NCI-H526 (cell line): ENCODE measurements at regions not wholly inside any gene's neighbourhood (a gene's known extent, or its start where the extent isn't known, plus 50 kb on each side); places are given as distances from the start of the nearest gene placed in this dataset.
"Not testable (repeated sequence)": the region's sequence is repeated elsewhere in the genome, so short reads cannot be mapped to it uniquely, and the experiment has no call there.

Experiments
- DNase-seq, 2 experiments: peaks; one replicate each; lab custom pipeline; 2025; lab: John Stamatoyannopoulos, UW

DNA sequence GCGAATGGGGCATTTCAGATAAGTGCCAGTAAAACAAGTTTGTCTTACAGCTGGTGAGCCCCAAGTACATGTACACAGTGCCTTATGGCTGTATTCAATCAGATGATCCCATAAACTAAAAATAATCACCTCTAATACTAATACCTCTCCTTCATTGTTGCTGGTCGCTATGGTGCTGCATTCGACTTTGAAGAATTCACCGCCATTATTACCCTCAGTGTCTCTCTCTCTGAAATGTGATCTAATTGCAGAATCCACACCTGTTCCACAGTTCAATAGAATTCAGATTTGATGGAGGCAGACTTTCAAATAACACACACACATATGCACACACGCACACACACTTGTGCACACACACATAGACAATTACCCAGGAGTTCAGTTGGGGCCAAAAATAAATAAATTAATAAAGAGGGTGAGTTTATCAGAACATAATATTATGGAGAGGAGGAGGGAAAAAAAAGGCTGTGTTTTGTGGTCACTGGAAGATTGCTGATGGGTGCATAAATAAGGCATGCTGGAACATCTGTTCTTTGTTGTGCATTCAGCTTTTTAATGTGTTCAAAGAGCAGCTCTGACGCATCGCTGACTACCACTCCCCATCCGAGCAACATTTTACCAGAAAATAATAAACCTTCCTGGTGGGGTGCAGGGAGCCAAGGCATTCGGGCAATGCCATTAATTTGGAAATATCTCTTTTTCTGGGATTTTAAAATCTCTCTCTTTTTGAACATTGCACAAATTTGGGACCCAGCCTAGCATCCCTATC lies 235.7 kb downstream of the SATB1 start:
- DNase-seq: no peak

- no peak for DNase-seq
These were observed 236.6 kb downstream of the SATB1 start for GRCh38 chr3:18188491-18188890.

DNA sequence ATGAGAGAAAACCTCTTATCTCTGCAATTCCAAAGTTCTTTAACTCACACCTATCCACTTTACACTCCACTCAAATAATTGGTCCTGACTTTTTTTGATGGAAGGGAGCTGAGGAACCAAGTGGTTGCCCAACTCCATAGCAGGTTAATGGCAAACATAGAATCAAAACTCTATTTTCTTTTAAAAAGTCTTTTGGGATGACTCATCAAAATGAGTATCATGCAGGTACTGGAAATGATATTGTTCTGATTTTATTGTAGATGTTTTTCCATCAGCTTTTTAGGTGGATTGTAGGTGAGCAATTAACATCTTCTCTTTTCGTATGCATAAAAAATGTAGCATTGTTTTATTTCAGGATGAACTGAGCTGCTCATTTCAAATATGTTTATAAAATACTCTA lies 239.5 kb downstream of the SATB1 start:
- DNase-seq: no peak

- not testable (repeated sequence) for DNase-seq
These were observed 242.2 kb downstream of the SATB1 start for GRCh38 chr3:18182923-18183322.

GRCh38 chr3:18179521-18179920 lies 245.6 kb downstream of the SATB1 start:
- no peak for DNase-seq

DNA sequence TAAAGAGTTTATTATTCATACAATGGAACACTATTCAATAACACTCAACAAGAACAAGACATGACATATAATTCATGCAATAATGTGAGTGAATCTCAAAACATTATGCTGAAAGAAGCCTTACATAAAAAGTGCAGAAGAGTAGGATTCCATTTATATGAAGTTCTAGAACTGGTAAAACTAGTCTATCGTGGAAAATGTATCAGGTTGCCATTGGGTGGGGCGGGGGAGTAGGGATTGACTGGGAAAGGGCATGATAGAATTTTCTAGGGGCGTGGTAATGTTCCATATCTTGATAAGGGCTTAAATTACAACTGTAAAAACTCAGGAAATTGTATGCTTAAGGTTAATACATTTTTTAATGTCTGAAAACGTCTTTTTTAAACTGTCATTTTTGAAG lies 247.9 kb downstream of the SATB1 start:
- no peak for DNase-seq

DNA sequence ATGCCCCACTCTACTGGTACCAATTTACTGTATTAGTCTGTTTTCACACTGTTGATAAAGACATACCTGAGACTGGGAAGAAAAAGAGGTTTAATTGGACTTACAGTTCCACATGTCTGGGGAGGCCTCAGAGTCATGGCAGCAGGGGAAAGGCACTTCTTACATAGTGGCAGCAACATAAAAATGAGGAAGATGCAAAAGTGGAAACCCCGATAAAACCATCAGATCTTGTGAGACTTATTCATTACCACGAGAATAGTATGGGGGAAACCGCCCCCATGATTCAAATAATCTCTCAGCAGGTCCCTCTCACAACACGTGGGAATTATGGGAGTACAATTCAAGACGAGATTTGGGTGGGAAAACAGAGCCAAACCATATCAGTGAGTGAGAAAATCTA lies 251.2 kb downstream of the SATB1 start:
- not testable (repeated sequence) for DNase-seq

DNA sequence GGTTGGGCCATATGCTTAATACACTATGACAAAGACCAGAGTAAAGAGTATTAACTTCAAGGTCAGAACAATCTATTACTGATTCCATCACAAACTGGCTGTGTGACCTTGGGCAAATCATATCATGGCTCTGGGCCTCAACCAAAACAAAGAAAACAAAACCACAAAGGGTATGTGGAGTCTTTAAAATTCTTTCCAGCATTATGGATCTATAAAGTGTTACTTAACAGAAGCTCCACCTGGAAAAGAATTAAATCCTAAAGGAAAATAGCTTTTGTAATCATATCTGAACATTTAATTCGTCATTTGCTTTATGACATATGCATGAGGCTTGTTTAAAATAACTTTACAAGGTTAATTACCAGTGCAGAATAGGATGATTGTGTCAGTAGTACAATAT lies 265.5 kb downstream of the SATB1 start:
- no peak for DNase-seq

DNA sequence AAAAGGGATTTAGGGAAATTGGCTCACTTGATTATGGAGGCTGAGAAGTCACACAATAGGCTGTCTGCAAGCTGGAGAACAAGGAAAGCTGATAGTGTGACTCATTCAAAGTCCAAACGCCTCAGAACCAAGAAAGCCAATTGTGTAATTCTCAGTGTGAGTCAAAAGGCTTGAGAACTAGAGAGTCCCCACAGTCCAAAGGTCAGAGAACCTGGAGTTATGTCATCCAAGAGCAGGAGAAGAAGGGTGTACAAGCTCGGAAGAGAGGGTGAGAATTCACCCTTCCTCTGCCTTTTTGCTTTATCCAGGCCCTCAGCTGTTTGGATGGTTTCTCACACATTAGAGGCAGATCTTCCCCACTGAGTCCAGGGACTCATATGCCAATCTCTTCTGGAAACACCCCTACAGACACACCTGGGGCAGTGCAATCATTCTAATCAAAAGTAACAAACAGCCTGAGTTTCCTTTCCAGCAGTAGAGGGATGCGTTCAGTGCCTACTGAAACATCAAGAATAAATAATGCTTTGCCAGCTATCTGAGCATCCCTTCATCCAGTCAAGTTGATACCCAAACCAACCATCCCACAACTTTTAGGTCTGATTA lies 271.5 kb downstream of the SATB1 start:
- no peak for DNase-seq

DNA sequence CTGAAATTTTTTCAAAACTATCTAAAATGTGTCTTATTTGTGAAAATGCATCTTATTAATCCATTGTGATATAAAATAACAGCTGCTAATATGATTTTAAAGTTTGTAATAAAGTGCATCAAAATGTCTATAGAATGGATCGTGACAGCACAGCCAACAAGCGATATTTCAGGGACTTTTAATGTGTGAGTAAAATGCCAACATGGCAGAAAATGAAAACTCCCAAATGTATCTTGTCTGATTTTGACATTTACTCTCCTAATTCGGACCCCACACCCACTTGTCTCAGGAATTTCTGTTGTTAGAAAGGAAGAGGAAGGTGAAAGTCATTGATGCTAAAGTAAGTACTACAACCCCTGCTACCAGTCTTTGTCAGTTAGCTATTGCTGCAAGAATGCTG lies 273.9 kb downstream of the SATB1 start:
- DNase-seq: no peak

GRCh38 chr3:18149935-18150334 lies 275.2 kb downstream of the SATB1 start:
- DNase-seq: no peak

- no peak for DNase-seq
These were observed 275.8 kb downstream of the SATB1 start for GRCh38 chr3:18149386-18149785.

GRCh38 chr3:18144571-18144970 lies 280.6 kb downstream of the SATB1 start:
- no peak for DNase-seq

DNA sequence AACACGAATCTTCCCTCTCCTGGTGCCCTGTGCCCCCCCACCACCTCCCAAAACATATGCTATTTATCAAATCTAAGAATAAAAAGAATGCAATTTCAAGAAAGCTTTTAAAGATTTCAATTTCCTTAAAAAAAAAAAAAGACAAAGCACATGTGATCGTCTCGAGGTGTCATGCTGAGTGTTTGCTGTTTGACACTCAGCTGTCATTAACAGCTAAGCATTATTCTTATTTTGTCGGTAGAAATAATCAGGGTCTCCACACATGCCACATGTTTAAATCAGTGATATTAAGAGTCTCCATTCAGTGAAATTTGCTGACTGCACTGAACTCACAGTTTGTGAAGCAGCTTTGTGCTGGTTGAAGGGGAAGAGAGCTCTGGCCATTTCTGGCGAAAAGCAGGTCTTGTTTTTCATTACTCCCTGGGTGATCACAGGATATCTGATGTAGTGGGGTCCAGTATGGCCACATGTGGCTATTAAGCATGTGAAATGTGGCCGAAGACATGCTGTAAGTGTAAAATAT lies 281.8 kb downstream of the SATB1 start:
- no peak for DNase-seq

DNA sequence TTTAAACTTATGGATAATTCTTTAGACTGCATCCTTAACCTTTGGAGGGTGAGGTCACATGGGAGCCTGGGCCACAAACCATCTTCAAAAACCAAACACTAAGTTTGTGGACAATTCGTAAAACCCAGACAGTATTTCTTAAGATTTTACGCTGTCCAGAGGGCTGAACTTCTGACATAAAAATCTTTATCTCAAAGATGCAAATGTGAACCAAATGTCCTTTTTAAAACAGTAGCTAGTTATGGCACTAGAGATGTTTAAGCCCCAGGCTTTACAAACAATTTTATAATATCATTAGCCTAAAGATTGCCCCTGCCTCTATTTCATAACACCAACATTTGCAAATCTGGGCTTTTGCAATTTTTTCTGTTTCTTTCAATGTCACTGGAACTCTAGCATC lies 287.2 kb downstream of the SATB1 start:
- peak in 1 of 2 experiments; percentile 47 for DNase-seq

DNA sequence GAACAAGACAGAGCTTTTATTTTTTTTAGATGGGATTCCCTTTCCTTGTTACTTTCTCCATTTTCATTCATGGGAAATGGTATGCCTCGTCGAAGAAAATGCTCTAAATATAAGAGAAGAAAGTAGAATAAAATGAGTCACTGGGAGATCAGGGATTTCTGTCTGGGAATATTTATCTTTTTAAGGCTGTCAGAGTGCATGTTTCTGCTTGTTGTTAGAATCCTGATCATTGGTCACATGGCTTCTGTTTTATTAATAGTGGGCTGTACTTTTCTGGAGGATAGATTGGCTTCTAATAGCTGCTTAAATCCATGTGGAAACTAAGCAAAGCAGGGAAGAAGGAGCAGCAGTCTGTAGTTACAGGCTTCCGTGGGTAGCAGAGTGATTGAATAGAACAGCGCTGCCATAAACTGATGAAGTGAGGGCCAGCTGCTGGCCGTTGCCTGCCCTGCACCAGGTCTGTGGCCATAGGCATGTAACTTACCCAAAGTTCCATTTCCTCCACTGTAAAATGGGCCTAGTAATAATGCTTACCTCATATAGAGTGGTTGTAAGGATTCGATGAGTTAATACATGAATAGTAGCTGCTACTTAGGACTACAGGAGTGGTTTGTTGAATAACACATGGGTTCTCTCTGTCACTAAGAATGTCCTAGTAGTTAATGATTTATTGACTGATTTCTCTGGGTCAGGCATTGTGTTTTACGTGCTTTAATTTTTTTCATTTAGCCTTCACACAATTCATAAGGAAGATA lies 289.9 kb downstream of the SATB1 start:
- no peak for DNase-seq

- DNase-seq: no peak
These were observed 290.6 kb downstream of the SATB1 start for GRCh38 chr3:18134386-18135059.

GRCh38 chr3:18132991-18133390 lies 292.1 kb downstream of the SATB1 start:
- no peak for DNase-seq

- DNase-seq: no peak
These were observed 297.1 kb downstream of the SATB1 start for GRCh38 chr3:18127859-18128681.

GRCh38 chr3:18127174-18127858 lies 297.8 kb downstream of the SATB1 start:
- DNase-seq: no peak

DNA sequence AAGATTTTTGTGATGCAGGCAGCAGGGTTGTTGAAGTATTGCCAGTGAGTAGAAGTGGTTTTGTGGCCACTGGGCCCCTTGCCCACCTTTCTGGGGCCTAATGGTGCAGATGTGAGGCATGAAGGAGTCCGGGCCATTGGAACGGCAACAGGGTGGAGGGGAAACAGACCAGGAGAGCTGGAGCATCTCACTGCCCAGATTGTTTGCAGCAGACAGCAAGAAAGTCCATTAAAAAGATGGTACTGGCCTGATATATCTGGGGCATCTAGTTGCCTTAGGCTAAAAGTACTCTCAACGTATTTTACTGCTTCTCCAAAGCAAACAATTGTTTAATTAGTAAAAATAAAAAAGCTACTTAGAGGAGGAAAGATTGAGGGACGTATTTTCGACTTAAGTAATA lies 298.4 kb downstream of the SATB1 start:
- no peak for DNase-seq
